Naive thymus-derived CD4-positive, alpha-beta T cell (primary cell): ENCODE measurements at regions not wholly inside any gene's neighbourhood (a gene's known extent, or its start where the extent isn't known, plus 50 kb on each side); places are given as distances from the start of the nearest gene placed in this dataset.
"Not testable (repeated sequence)": the region's sequence is repeated elsewhere in the genome, so short reads cannot be mapped to it uniquely, and the experiment has no call there.

Experiments
- ATAC-seq: fragments of 150-1000 bp; cut with Tn5 transposase; 2 replicates; pipeline ENCODE4 v1.10.0; 2021; ENCODE audit warnings: mild to moderate bottlenecking, moderate library complexity
- CTCF ChIA-PET: fragments of 350-600 bp; sonication (Branson Sonifier 250); formaldehyde crosslinking; loops from one replicate; lab custom pipeline; 2021; ENCODE audit warnings: antibody characterized with exemption; lab: Charles Lee
- POLR2A ChIA-PET: fragments of 350-600 bp; sonication (Branson Sonifier 250); formaldehyde crosslinking; loops from one replicate; lab custom pipeline; 2021; ENCODE audit warnings: antibody characterized with exemption, inconsistent platforms; lab: Charles Lee
- DNase-seq, 9 donors: peaks; one replicate each; pipeline versions ENCODE4 v3.0.0 to v3.0.0-alpha.2; 2020 to 2022; ENCODE audit warnings: mixed read lengths in 1 of 9
- H3K27ac ChIP-seq: one replicate; pipeline ENCODE4 v1.7.0; 2013; ENCODE audit warnings: mild to moderate bottlenecking, low read depth, low read length, moderate library complexity
- H3K27me3 ChIP-seq, 2 donors: one replicate each; pipeline ENCODE4 v1.7.0; 2013; ENCODE audit warnings: low read length in 2 of 2, mild to moderate bottlenecking in 2 of 2, moderate library complexity in 2 of 2; ENCODE audit not compliant: control insufficient read depth in 2 of 2, insufficient read depth in 2 of 2
- H3K36me3 ChIP-seq, 3 experiments: 1 replicate in 2 of 3; 2 replicates in 1 of 3; pipeline ENCODE4 v1.7.0; 2013; ENCODE audit warnings: low read length in 3 of 3, mild to moderate bottlenecking in 3 of 3, moderate library complexity in 1 of 3; ENCODE audit not compliant: insufficient read depth in 3 of 3, control insufficient read depth in 2 of 3
- H3K4me1 ChIP-seq, 2 donors: one replicate each; pipeline ENCODE4 v1.7.0; 2013; ENCODE audit warnings: low read length in 2 of 2, mild to moderate bottlenecking in 2 of 2, moderate library complexity in 1 of 2; ENCODE audit not compliant: control insufficient read depth in 2 of 2, insufficient read depth in 2 of 2
- H3K4me3 ChIP-seq: 2 replicates; pipeline ENCODE4 v1.7.0; 2013; ENCODE audit warnings: mild to moderate bottlenecking, low read length
- H3K9me3 ChIP-seq, 3 experiments: 1 replicate in 2 of 3; 2 replicates in 1 of 3; pipeline ENCODE4 v1.7.0; 2013; ENCODE audit warnings: low read length in 3 of 3; ENCODE audit not compliant: control insufficient read depth in 2 of 3
- H3K27ac Mint-ChIP-seq, 9 donors: one replicate each; pipeline ENCODE4 v1.8.0; 2020 to 2022; ENCODE audit warnings: mixed read lengths in 9 of 9, mild to moderate bottlenecking in 8 of 9, moderate library complexity in 5 of 9, inconsistent platforms in 2 of 9
- H3K27me3 Mint-ChIP-seq, 5 donors: one replicate each; pipeline ENCODE4 v1.8.0; 2021 to 2022; ENCODE audit warnings: mixed read lengths in 5 of 5, mild to moderate bottlenecking in 1 of 5
- H3K36me3 Mint-ChIP-seq, 5 donors: one replicate each; pipeline ENCODE4 v1.8.0; 2020 to 2022; ENCODE audit warnings: mixed read lengths in 5 of 5, mild to moderate bottlenecking in 3 of 5, inconsistent platforms in 1 of 5
- H3K4me1 Mint-ChIP-seq, 7 donors: one replicate each; pipeline ENCODE4 v1.8.0; 2020 to 2022; ENCODE audit warnings: mixed read lengths in 7 of 7, mild to moderate bottlenecking in 3 of 7, inconsistent platforms in 1 of 7
- H3K4me3 Mint-ChIP-seq, 10 donors: one replicate each; pipeline ENCODE4 v1.8.0; 2020 to 2022; ENCODE audit warnings: mild to moderate bottlenecking in 10 of 10, mixed read lengths in 10 of 10, moderate library complexity in 6 of 10, inconsistent platforms in 2 of 10
- H3K9me3 Mint-ChIP-seq, 11 donors: one replicate each; pipeline ENCODE4 v1.8.0; 2020 to 2022; ENCODE audit warnings: mixed read lengths in 11 of 11, mild to moderate bottlenecking in 4 of 11, inconsistent platforms in 1 of 11, moderate library complexity in 1 of 11
- intact Hi-C, 2 donors: fragments of 100-400 bp; cut with micrococcal nuclease; formaldehyde crosslinking; loops; one replicate each; pipeline ENCODE4 v1.15.1; 2023

DNA sequence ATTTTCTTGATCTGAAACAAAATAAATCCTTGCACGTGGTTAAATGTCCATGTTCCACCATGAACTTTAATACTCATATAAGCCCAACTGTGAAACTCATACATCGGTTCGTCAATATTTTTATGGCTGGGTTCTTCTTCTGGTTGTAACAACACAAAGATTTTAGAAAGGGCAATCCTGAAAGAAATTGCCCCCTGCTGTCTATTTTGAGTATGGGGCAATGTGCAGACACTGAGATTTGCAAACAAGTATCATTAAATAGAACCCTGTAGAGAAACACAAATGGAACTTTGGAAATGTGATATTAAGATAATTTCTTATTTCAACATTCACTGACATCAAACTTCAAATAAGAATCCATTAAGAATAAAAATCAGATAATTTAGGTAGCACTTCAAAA is 80.2 kb upstream of the PHACTR1 start:
- no peak overlapping the region for H3K27ac Mint-ChIP-seq
- Histone ChIP-seq H3K4me3 (no peak overlapping the region), H3K27me3 (no peaks in the 10 kb centered on the region), H3K27ac (no peak overlapping the region), H3K36me3 (no peaks in the 10 kb centered on the region), H3K4me1 (no peaks in the 10 kb centered on the region), H3K9me3 (no peaks in the 10 kb centered on the region)
- no peak overlapping the region for H3K4me3 Mint-ChIP-seq
- intact Hi-C loops = loop anchor here (5.0 to 10.0 kb wide), 4 partner anchors 256 to 1428 kb away; partner anchors contain the start of gene TBC1D7 (in 1 of the 2)
- peaks cover 0 to 16% (median 3%) of the 10 kb centered on the region in 11 donors for H3K9me3 Mint-ChIP-seq
- ChIA-PET POLR2A (no interaction called here), CTCF (interaction anchor here (1.1 kb wide), 1 partner anchor 9 kb away, joined by 3 read pairs; no protein-coding TSS in a partner anchor)
- ATAC-seq = no peak
- peaks cover 0 to 3% (median 0%) of the 10 kb centered on the region in 7 donors for H3K4me1 Mint-ChIP-seq
- H3K36me3 Mint-ChIP-seq = peaks cover 0 to 4% (median 0%) of the 10 kb centered on the region in 5 donors
- H3K27me3 Mint-ChIP-seq = peaks cover 20 to 48% (median 46%) of the 10 kb centered on the region in 5 donors
- no peak for DNase-seq

DNA sequence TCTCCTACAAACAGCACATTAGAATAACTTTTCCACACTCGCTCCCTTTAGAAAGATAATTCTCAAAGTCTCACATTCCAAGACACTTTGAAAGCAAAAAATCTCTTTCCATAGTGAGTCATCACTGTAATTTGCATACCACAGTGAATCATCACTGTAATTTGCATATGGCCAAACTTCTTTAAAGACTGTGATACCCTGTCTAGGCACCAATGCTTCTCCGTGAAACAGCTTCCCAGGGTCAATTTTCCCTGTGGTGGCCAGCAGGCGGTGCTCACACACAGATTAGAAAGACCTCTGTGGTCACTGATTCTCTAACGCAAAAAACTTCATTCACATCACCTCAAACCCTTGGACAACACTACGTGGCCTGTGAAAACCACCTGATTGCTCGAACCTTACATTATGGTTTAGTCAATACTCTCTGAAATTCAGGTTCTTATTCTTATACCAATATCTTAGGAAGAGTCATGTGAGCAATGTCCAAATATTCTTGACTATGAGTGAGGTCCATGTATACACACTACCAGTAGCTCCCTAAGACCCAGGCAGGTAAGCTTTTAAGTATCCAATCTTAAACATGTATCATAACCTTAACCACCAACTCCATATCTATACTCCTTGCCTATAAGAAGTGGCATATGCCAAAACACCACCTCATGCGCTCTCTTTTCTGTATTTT is 78.5 kb upstream of the PHACTR1 start:
- POLR2A ChIA-PET = no interaction called here
- Mint-ChIP-seq H3K36me3 (peaks cover 0 to 4% (median 0%) of the 10 kb centered on the region in 5 donors), H3K9me3 (peaks cover 1 to 24% (median 4%) of the 10 kb centered on the region in 11 donors), H3K4me1 (peaks cover 0 to 3% (median 0%) of the 10 kb centered on the region in 7 donors), H3K27ac (no peak overlapping the region), H3K4me3 (no peak overlapping the region), H3K27me3 (peaks cover 15 to 54% (median 45%) of the 10 kb centered on the region in 5 donors)
- no peaks in the 10 kb centered on the region for H3K4me1 ChIP-seq
- ATAC-seq = peak; percentile 65
- H3K27me3 ChIP-seq = no peaks in the 10 kb centered on the region
- H3K4me3 ChIP-seq = no peak overlapping the region
- no peaks in the 10 kb centered on the region for H3K36me3 ChIP-seq
- no peaks in the 10 kb centered on the region for H3K9me3 ChIP-seq
- intact Hi-C loops = loop anchor here (5.0 to 10.0 kb wide), 4 partner anchors 254 to 1427 kb away; partner anchors contain the start of gene TBC1D7 (in 1 of the 2)
- CTCF ChIA-PET = interaction anchor here (1.0 kb wide), 1 partner anchor 22 kb away, joined by 3 read pairs; no protein-coding TSS in a partner anchor
- no peak overlapping the region for H3K27ac ChIP-seq
- peak in 2 of 9 donors; percentile 3 to 37 for DNase-seq

DNA sequence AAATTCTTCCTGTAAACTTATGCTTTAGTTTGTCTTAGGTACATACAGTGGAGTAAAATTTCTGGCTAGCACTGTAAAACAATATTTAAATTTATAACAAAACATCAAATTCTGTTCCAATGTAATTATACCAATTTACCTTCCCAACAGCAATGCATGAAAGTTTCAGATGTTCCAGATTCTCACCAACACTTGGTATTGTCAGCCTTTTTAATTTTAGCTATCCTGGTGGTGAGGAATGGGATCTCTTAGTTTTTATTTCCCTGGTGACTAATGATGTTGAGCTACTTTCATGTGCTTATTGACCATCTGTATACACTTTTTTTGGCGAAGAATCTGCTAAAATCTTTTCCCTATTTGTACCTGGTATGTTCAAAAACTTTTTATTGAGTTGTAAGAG is 76.1 kb upstream of the PHACTR1 start:
- no peak overlapping the region for H3K27ac ChIP-seq
- H3K9me3 Mint-ChIP-seq = peaks cover 0 to 32% (median 1%) of the 10 kb centered on the region in 11 donors
- H3K9me3 ChIP-seq = no peaks in the 10 kb centered on the region
- POLR2A ChIA-PET = no interaction called here
- peaks cover 0 to 3% (median 0%) of the 10 kb centered on the region in 7 donors for H3K4me1 Mint-ChIP-seq
- intact Hi-C loops = no loop called here
- peaks cover 5 to 33% (median 24%) of the 10 kb centered on the region in 5 donors for H3K27me3 Mint-ChIP-seq
- H3K4me3 Mint-ChIP-seq = no peak overlapping the region
- no peaks in the 10 kb centered on the region for H3K4me1 ChIP-seq
- H3K36me3 ChIP-seq = no peaks in the 10 kb centered on the region
- CTCF ChIA-PET = no interaction called here
- H3K27ac Mint-ChIP-seq = no peak overlapping the region
- no peak overlapping the region for H3K4me3 ChIP-seq
- ATAC-seq = no peak
- H3K36me3 Mint-ChIP-seq = peaks cover 0 to 4% (median 0%) of the 10 kb centered on the region in 5 donors
- DNase-seq = no peak
- H3K27me3 ChIP-seq = no peaks in the 10 kb centered on the region

DNA sequence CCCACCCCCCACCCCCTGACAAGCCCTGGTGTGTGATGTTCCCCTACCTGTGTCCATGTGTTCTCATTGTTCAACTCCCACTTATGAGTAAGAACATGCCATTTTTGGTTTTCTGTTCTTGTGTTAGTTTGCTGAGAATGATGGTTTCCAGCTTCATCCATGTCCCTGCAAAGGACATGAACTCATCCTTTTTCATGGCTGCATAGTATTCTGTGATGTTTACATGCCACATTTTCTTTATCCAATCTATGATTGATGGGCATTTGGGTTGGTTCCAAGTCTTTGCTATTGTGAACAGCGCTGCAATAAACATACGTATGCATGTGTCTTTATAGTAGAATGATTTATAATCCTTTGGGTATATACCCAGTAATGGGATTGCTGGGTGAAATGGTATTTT is 74.8 kb upstream of the PHACTR1 start:
- H3K4me1 ChIP-seq, DNase-seq, H3K36me3 Mint-ChIP-seq, CTCF ChIA-PET, H3K4me3 ChIP-seq, H3K27me3 ChIP-seq, POLR2A ChIA-PET, H3K36me3 ChIP-seq, ATAC-seq, H3K4me3 Mint-ChIP-seq, intact Hi-C loops, H3K27ac Mint-ChIP-seq, H3K4me1 Mint-ChIP-seq, H3K9me3 ChIP-seq, H3K27ac ChIP-seq: not testable (repeated sequence)
- Mint-ChIP-seq H3K27me3 (peaks cover 5 to 27% (median 15%) of the 10 kb centered on the region in 5 donors), H3K9me3 (peaks cover 0 to 32% (median 1%) of the 10 kb centered on the region in 11 donors)

DNA sequence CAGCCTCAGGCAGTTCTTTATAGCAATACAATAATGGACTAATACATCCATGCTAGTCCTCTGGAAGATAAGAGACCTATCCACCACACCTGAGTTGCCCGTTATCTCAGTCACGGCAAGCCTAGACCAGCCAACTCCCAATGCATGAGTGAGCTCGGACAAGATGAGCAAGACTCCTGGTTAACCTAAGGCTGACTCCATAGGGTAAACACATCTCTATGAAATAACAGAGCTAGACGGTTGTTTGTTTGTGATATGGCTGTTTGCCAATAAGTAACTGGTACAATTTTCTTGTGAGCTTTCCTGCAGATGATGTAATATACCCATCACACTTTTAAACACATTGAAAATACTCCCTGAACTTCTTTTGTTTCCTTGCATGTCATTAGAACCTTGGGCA is 70.6 kb upstream of the PHACTR1 start:
- Mint-ChIP-seq H3K27me3 (peaks cover 0 to 22% (median 11%) of the 10 kb centered on the region in 5 donors), H3K9me3 (peaks cover 0 to 23% (median 2%) of the 10 kb centered on the region in 11 donors), H3K4me1 (no peaks in the 10 kb centered on the region), H3K4me3 (no peak overlapping the region), H3K36me3 (no peaks in the 10 kb centered on the region), H3K27ac (no peak overlapping the region)
- ChIA-PET CTCF (interaction anchor here (0.7 kb wide), 1 partner anchor 1402 kb away, joined by 3 read pairs; no protein-coding TSS in a partner anchor), POLR2A (no interaction called here)
- DNase-seq = no peak
- Histone ChIP-seq H3K36me3 (no peaks in the 10 kb centered on the region), H3K4me3 (no peak overlapping the region), H3K27ac (no peak overlapping the region), H3K9me3 (no peaks in the 10 kb centered on the region), H3K4me1 (no peaks in the 10 kb centered on the region), H3K27me3 (no peaks in the 10 kb centered on the region)
- no peak for ATAC-seq
- intact Hi-C loops = no loop called here

DNA sequence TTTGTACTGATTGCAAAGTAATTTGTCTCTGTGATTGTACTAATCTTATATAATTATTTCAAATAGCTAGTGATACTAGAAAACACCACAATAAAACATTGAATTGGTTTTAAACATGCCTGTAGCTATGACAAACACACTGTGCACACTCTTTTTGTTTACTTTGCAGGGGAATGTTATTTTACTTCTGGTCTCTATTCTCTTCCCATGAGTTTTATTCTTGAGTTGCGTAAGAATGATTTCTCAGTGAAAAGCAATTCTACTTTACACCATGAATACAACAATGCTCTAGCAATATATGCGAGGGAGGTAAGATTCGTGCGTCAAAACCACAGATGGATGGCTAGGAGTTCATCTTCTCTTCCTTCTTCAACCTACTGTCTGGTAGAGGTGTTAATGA is 68.4 kb upstream of the PHACTR1 start:
- Mint-ChIP-seq H3K36me3 (no peaks in the 10 kb centered on the region), H3K4me1 (no peaks in the 10 kb centered on the region), H3K27ac (no peak overlapping the region), H3K9me3 (peaks cover 0 to 7% (median 2%) of the 10 kb centered on the region in 11 donors), H3K27me3 (peaks cover 0 to 9% (median 0%) of the 10 kb centered on the region in 5 donors), H3K4me3 (no peak overlapping the region)
- ATAC-seq (no peak), DNase-seq (no peak)
- ChIA-PET CTCF (interaction anchor here (0.5 kb wide), 1 partner anchor 198 kb away, joined by 5 read pairs; no protein-coding TSS in a partner anchor), POLR2A (interaction anchor here (0.6 kb wide), 1 partner anchor 144 kb away, joined by 6 read pairs; no protein-coding TSS in a partner anchor)
- H3K4me1 ChIP-seq = no peaks in the 10 kb centered on the region
- no peaks in the 10 kb centered on the region for H3K27me3 ChIP-seq
- H3K9me3 ChIP-seq = no peaks in the 10 kb centered on the region
- no peaks in the 10 kb centered on the region for H3K36me3 ChIP-seq
- no peak overlapping the region for H3K4me3 ChIP-seq
- intact Hi-C loops = no loop called here
- no peak overlapping the region for H3K27ac ChIP-seq
